ENCODE measurements at regions not wholly inside any gene's neighbourhood (a gene's known extent, or its start where the extent isn't known, plus 50 kb on each side); places are given as distances from the start of the nearest gene placed in this dataset.
"Not testable (repeated sequence)": the region's sequence is repeated elsewhere in the genome, so short reads cannot be mapped to it uniquely, and the experiment has no call there.

DNA sequence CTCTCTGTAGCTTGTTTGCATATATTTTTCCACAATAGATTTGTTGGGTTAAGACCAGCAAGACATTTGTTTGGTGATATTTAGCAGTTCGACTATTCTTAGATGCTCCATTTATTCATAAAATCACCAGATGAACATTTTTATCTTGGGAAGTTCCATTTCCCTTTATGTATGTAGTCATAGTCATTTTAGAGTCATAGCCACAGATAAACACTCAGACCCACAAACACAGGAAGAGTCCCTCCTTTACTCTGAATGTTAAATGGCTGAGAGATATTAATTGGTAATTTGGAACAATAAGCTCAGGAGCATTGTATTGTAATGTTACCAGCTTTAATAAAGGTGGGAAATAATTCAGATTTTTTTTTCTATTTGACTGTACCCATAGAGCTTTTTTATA, 1608.7 kb downstream of the STIM2 start:
- no peak for DNase-seq (ENCODE audit: low spot score)

DNA sequence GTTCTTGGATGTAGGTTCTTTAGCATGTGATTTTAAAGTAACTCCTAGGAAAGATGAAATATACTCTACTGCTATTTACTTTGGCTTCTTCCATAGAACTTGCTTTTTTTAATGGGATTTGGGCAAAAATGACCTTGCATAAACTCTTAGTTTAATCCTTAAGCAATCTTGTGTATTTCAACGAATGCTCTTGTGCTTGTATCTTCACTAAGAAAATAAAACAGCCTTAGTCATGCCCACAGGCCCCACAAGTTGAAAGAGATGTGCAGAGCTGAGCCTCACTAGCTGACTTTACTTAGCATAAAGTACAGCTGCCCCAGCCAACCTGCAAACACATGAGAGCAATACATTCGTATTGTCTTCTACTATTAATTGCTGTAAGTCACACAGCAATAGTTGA, 1609.2 kb downstream of the STIM2 start:
- DNase-seq (ENCODE audit: low spot score), result no peak

- no peak for DNase-seq (ENCODE audit: low spot score)
Measured at GRCh38 chr4:28475381-28475780, 1614.7 kb downstream of the STIM2 start.

DNA sequence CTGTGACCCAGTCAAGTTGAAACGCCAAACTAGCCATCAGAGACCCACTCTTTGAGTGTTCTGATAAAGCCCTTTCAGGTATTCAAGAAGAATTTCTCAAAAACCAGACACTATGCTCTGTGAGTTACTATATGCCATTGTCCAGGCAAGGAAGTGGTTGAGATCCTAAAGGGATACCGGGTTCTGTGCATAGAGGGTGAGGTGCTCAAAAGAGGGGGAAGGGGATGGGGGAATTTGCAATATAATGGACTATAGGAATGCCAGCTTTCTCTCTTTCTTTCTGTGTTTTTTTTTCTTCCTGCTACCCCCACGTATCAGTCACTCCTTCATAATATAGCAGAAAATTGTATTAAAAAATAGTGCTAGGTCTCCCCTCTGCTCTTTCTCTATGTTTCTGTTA, 1619.0 kb downstream of the STIM2 start:
- no peak for DNase-seq (ENCODE audit: low spot score)

DNA sequence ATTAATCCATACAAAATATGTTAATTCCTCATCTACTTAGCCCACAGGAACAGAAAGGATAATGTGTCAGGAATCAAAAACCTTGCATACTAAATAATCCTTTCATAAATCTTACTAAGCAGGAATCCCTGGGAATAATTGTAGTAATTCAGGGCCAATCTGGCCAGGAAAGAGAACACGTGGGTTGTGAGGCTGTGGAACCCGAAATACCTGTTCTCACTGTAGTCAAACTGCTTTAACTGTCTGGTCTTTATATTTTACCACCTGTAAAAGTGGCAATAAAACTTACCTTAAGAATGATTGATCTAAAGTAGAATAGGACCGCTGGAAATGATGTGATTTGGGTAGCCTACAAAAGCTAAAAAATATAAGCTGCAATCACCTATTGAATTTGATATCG, 1620.9 kb downstream of the STIM2 start:
- no peak for DNase-seq (ENCODE audit: low spot score)

DNA sequence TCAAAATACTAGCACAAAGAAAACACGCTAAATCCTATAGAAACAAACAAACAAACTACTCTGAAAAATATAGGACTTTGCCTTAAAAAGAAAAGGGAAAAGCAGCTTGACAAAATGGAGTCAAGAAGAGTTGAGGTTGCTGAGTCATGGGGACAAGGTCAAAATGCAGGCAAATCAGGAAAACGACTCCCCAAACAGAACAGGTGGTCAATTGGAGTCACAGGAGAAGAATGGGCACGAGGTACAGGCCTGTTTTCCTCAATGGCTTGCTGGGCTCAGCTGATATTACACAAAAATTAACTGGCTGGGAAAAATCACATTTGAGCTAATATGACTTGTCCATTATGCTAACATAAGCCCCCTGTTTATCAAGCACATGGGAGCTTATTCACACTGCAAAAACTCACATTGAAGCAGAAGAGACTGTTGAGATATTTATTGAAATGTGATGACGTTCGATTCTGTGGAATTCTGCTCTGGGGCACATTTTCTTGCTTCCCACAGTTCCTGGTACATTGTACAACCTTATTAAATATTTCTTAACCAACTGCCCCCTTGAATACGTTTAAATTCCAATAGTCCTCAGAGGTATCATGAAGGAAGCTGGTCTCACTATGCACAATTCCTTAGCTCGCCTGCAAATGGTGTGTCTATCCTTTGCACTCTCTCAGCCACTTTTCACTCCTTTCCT, 1622.1 kb downstream of the STIM2 start:
- DNase-seq (ENCODE audit: low spot score), result no peak

- no peak for DNase-seq (ENCODE audit: low spot score)
Measured at GRCh38 chr4:28488021-28488420, 1627.4 kb downstream of the STIM2 start.

DNA sequence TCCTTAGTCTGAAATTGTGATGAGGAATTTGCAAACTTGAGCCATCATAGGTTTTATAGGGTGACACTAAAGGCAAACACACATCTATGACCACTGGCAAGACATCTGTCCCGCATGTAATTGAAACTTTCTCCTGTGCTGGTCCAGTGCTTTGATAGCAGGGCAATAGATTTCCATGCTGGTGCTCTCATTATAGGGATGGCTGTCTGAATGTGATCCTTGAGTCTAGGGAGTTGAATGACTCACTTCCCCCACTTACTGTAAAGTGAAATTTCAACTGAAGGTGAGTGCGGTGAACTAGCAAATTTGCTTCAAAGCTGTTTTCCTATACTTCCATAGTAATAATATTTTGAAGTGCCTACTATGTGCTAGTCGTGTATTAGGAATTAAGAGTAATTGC, 1630.0 kb downstream of the STIM2 start:
- no peak for DNase-seq (ENCODE audit: low spot score)

DNA sequence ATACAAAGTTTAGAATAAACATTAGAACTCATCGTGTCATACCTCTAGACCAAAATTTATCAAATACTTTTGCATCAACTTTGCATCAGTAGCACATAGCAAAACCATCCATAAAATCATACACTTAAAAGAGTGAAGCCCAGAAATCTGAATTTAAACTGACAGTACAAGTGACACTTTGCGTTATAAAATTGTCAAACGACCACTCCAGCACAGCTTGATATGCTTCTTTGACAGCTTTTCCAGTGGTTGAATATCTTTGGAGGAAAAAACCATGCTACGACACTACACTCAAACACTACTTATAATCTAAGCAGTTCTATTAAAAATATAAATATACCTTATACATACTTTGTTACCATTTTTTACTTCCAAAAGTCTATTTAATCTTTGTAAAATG, 1644.4 kb downstream of the STIM2 start:
- DNase-seq (ENCODE audit: low spot score), result no peak

DNA sequence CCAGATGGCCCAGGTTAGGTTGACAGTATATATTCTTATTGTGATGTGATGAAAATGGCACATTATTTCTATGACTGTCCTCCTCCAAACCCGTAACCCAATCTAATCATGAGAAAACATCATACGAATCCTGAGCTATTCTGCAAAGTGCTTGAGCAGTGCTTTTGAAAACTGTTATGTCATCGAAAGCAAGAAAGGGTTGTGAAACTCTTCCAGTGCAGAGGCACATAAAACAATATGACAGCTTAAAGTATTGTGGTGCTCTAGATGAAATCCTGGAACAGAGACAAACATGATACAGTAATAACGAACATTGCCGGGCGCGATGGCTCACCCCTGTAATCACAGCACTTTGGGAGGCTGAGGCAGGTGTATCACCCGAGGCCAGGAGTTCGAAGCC, 1648.0 kb downstream of the STIM2 start:
- DNase-seq (ENCODE audit: low spot score), result no peak

GRCh38 chr4:28514766-28515165, 1654.1 kb downstream of the STIM2 start:
- DNase-seq (ENCODE audit: low spot score), result not testable (repeated sequence)

DNA sequence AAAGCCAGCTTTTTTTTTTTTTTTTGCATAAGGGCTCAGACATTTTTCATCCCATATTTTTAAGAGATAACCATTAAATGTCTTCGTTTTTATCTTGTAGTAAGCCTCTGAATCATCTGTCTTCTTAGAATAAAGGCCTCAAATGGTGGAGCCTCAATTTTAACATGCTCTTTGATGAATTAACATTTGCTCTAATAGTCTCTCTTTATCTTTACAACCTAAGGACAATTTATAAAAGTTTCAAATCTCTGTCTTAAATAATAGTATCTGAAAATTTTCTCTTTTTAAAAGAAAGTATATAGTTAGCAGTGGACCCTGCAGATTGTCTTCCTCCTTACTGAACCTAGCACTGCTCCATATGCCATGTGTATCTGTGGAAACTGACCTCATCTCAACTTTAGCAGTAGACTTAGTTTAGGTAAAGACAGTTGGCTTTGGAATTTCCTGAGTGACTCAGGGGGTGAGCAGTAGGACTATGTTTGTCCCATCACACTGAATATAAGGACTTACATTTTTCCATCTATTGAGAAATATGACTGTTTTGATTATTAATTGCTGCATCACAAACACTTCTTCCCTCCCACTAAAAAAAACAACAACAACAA, 1658.0 kb downstream of the STIM2 start:
- DNase-seq (ENCODE audit: low spot score), result no peak

DNA sequence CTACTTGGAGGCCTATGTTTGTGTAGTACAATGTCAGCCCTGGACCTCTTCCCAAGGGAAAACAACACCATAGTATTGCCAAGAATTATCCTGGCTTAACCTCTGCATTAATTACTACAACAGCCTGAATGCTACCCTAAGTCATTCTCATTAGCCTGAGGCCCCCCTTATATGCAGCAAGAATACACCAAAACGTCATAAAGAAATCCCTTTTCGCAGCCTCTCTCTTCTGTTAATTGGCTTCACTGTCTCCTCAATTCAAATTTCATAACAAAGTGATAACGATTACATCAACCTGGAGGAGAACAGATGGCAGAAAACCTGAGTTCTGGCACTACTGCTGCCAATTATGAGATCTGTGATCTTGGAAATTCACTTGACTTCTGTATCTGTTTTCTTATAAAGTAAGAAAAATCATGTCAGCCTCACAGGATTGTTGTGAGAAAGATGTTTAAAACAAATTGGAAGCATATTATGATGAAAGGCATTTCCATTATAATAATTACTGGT, 1663.1 kb downstream of the STIM2 start:
- no peak for DNase-seq (ENCODE audit: low spot score)

GRCh38 chr4:28536124-28536523, 1675.5 kb downstream of the STIM2 start:
- DNase-seq (ENCODE audit: low spot score), result no peak

GRCh38 chr4:28545986-28546385, 1685.3 kb downstream of the STIM2 start:
- no peak for DNase-seq (ENCODE audit: low spot score)

GRCh38 chr4:28548136-28548535, 1687.5 kb downstream of the STIM2 start:
- DNase-seq (ENCODE audit: low spot score), result no peak

GRCh38 chr4:28548594-28548993, 1688.0 kb downstream of the STIM2 start:
- DNase-seq (ENCODE audit: low spot score), result no peak

- no peak for DNase-seq (ENCODE audit: low spot score)
Measured at GRCh38 chr4:28555866-28556265, 1695.2 kb downstream of the STIM2 start.

DNA sequence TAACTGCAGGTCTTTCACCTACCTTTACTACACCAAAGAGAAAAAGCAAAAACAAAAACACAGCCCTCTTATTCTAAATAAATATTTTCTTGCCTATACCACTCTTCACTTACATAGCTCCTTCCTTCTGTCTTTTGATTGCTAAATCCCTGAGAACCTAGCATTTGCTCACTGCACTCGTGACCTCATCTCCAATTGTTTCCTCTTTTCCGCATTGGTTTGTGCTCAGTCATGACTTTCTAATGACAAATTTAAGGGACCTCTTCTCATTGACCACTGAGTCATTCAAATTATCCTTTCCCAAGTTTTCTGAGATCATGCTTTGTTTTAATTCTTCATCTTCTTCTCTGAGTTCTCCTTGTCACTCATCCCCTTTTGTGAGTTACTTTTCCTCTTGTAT, 1697.1 kb downstream of the STIM2 start:
- DNase-seq (ENCODE audit: low spot score), result no peak

DNA sequence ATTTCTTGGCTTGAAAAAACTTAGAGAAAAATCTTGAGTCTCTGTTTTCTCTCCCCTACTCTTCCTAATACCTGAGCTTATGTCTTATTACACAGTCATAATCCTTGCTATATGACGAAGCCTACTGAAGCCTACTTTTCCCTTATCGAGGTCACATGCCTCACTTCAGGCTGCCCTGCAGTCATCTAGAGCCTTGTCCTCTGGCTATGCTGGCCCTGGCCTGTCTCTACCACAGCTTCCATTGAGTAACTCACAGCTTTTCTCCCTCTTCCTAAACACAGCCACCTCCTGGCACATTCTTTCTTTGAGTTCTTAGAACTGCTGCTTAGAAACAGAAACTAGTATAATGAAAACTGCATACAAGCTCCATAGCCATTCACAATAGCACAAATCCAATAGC, 1698.3 kb downstream of the STIM2 start:
- no peak for DNase-seq (ENCODE audit: low spot score)

GRCh38 chr4:28562913-28563312, 1702.3 kb downstream of the STIM2 start:
- no peak for DNase-seq (ENCODE audit: low spot score)

GRCh38 chr4:28565396-28565795, 1704.8 kb downstream of the STIM2 start:
- DNase-seq (ENCODE audit: low spot score), result no peak

GRCh38 chr4:28600958-28601357, 1740.3 kb downstream of the STIM2 start:
- no peak for DNase-seq (ENCODE audit: low spot score)

GRCh38 chr4:28621591-28621990, 1761.0 kb downstream of the STIM2 start:
- DNase-seq (ENCODE audit: low spot score), result no peak
